Ascending aorta (tissue), 2 donors: ENCODE measurements at regions not wholly inside any gene's neighbourhood (a gene's known extent, or its start where the extent isn't known, plus 50 kb on each side); places are given as distances from the start of the nearest gene placed in this dataset.

Experiments used
- DNase-seq, 2 donors: peaks; one replicate each; pipeline ENCODE4 v3.0.0-alpha.2; 2019; ENCODE audit warnings: low spot score in 2 of 2
- H3K27ac ChIP-seq, 2 donors: fragments of 200-600 bp; sonication (generic); one replicate each; pipeline ENCODE4 v1.5.1; 2016 to 2017; ENCODE audit warnings: mild to moderate bottlenecking in 1 of 2
- H3K27me3 ChIP-seq: fragments of 200-600 bp; sonication (generic); one replicate; pipeline ENCODE4 v1.5.1; 2017
- H3K36me3 ChIP-seq, 2 donors: fragments of 200-600 bp; sonication (generic); one replicate each; pipeline ENCODE4 v1.5.1; 2016
- H3K4me1 ChIP-seq, 2 donors: fragments of 200-600 bp; sonication (generic); one replicate each; pipeline ENCODE4 v1.5.1; 2016 to 2017; ENCODE audit warnings: mild to moderate bottlenecking in 1 of 2
- H3K4me3 ChIP-seq, 2 donors: fragments of 200-600 bp; sonication (generic); one replicate each; pipeline ENCODE4 v1.5.1; 2016 to 2017; ENCODE audit warnings: mild to moderate bottlenecking in 1 of 2
- H3K9me3 ChIP-seq, 2 donors: fragments of 200-600 bp; sonication (generic); one replicate each; pipeline ENCODE4 v1.5.1; 2016
- intact Hi-C: fragments of 100-400 bp; cut with DNase I; formaldehyde crosslinking; loops from one replicate; pipeline ENCODE4 v1.15.1; 2023
- TF ChIP-seq, protein P1 (sequence below), 3 experiments: fragments of 200-600 bp in 2 of 3; fragments of 450-650 bp in 1 of 3; sonication (generic) in 2 of 3; IDR thresholded peaks; one replicate each; pipeline ENCODE4 v1.5.1; 2016 to 2019; ENCODE audit warnings: antibody characterized with exemption in 3 of 3, mild to moderate bottlenecking in 1 of 3, moderate library complexity in 1 of 3

DNA sequence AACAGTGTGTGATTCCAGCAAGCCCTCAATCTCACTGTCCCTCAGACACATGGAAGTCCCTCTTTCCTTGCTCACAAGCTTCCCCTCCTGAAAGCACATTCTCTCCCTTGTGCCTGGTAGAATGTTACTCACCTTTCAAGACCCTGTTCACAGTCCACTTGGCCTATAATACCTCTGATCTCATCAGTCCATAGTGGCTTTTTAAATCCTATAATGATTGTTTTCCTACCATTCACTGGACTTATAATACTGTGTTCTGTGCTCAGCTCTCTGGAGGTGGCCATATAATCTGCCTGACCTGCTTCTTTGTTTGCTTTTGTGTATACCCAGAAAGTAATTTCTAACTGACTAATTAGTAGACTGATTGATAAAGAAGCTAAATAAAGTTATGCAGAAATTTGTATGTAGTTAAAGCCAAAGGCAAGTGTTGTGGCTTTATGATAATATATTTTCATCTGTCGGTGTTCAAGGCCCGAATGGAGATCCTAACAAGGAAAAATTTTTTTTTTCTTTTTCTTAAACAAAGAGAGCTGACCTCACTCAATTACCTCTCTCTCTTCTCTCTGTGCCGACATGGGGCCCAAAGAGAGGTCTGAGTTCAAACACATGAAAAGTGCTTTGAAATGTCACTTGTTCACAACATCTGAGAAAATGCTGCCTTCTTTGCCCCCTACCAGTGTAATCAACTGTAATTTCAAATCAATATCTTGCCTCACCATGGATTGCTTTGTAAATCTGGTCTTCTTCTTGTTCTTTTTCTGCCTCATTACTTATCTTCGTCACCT lies 1033.0 kb upstream of the PIK3C3 start:
- H3K27ac ChIP-seq, result no peak overlapping the region
- intact Hi-C loops, result no loop called here
- H3K27me3 ChIP-seq, result no peaks in the 10 kb centered on the region
- TF ChIP-seq, protein P1, sequence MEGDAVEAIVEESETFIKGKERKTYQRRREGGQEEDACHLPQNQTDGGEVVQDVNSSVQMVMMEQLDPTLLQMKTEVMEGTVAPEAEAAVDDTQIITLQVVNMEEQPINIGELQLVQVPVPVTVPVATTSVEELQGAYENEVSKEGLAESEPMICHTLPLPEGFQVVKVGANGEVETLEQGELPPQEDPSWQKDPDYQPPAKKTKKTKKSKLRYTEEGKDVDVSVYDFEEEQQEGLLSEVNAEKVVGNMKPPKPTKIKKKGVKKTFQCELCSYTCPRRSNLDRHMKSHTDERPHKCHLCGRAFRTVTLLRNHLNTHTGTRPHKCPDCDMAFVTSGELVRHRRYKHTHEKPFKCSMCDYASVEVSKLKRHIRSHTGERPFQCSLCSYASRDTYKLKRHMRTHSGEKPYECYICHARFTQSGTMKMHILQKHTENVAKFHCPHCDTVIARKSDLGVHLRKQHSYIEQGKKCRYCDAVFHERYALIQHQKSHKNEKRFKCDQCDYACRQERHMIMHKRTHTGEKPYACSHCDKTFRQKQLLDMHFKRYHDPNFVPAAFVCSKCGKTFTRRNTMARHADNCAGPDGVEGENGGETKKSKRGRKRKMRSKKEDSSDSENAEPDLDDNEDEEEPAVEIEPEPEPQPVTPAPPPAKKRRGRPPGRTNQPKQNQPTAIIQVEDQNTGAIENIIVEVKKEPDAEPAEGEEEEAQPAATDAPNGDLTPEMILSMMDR (IDR thresholded peaks at IDR 0.05), result no peak
- H3K4me1 ChIP-seq, result no peaks in the 10 kb centered on the region
- H3K36me3 ChIP-seq, result no peaks in the 10 kb centered on the region
- H3K4me3 ChIP-seq, result no peak overlapping the region
- no peak for DNase-seq
- no peaks in the 10 kb centered on the region for H3K9me3 ChIP-seq

DNA sequence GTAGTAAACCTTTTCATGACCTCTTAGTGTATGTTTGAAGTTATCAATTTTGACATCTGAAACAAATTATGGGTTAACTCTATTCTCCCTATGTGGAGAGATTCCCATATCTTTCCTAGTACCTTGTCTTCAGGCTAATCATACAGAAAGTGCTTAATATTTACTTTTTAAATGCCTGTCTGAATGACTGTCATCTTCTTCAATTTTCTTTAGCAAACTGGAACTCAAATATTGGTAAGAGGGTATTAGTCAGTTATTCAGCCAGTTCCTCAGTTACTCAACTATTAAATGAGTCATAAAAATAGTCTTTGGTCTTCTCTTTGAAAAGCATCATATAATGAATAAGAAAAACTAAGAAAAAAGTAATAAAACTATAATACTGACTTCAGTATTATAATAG lies 1038.0 kb upstream of the PIK3C3 start:
- TF ChIP-seq, protein P1 (IDR thresholded peaks at IDR 0.05), result no peak
- no peak for DNase-seq
- intact Hi-C loops, result no loop called here
- Histone ChIP-seq H3K27ac (no peak overlapping the region), H3K27me3 (no peaks in the 10 kb centered on the region), H3K9me3 (no peaks in the 10 kb centered on the region), H3K36me3 (no peaks in the 10 kb centered on the region), H3K4me3 (no peak overlapping the region), H3K4me1 (no peaks in the 10 kb centered on the region)

GRCh38 chr18:40915724-40916123 lies 1039.3 kb upstream of the PIK3C3 start:
- no peaks in the 10 kb centered on the region for H3K4me1 ChIP-seq
- intact Hi-C loops, result no loop called here
- no peak for DNase-seq
- no peak overlapping the region for H3K4me3 ChIP-seq
- no peaks in the 10 kb centered on the region for H3K36me3 ChIP-seq
- H3K27ac ChIP-seq, result no peak overlapping the region
- TF ChIP-seq, protein P1 (IDR thresholded peaks at IDR 0.05), result no peak
- no peaks in the 10 kb centered on the region for H3K27me3 ChIP-seq
- H3K9me3 ChIP-seq, result no peaks in the 10 kb centered on the region

- H3K9me3 ChIP-seq, result no peaks in the 10 kb centered on the region
- no peaks in the 10 kb centered on the region for H3K27me3 ChIP-seq
- DNase-seq, result no peak
- H3K4me3 ChIP-seq, result no peak overlapping the region
- intact Hi-C loops, result no loop called here
- H3K36me3 ChIP-seq, result no peaks in the 10 kb centered on the region
- no peaks in the 10 kb centered on the region for H3K4me1 ChIP-seq
- no peak overlapping the region for H3K27ac ChIP-seq
- TF ChIP-seq, protein P1 (IDR thresholded peaks at IDR 0.05), result no peak
These were observed 1043.3 kb upstream of the PIK3C3 start for GRCh38 chr18:40911582-40912254.

GRCh38 chr18:40911041-40911440 lies 1044.0 kb upstream of the PIK3C3 start:
- no peak overlapping the region for H3K27ac ChIP-seq
- intact Hi-C loops, result no loop called here
- no peak for DNase-seq
- no peaks in the 10 kb centered on the region for H3K9me3 ChIP-seq
- no peaks in the 10 kb centered on the region for H3K36me3 ChIP-seq
- TF ChIP-seq, protein P1 (IDR thresholded peaks at IDR 0.05), result no peak
- H3K4me1 ChIP-seq, result no peaks in the 10 kb centered on the region
- no peak overlapping the region for H3K4me3 ChIP-seq
- no peaks in the 10 kb centered on the region for H3K27me3 ChIP-seq
